ENCODE measurements at regions not wholly inside any gene's neighbourhood (a gene's known extent, or its start where the extent isn't known, plus 50 kb on each side); places are given as distances from the start of the nearest gene placed in this dataset.

DNA sequence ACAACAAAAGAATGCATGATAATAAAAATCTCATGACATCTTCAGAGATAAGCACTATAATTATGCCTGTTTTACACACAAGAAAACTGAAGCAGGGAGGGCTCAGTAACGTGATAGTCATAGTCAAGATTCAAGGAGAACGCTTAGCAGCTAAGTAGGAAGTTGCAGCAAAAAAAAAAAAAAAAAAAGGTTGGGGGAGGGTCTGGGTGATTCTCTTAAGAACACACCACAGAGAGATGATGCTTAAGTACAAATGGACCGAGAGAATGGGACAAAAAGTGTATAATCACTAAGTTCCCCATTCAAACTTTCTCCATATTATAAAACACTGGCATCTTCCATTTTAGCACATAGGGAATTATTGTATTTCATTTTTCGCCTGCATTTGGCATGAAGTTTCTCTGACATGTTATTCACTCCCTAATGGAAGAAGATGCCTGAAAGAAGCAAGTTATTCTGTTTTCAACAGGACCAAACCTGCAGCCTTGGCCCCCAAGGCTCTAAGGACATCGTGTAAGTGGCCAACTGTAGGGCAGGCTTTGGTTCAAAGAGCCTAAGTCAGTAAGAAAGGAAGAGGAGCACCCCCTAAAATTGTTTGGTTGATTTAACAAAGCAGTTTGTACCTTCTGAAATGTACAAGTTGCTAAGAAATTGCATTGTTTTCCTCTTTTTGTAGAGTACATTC is 142.9 kb upstream of the TMPO start:
- DNase-seq (ENCODE audit: low read depth): no peak
- no peak overlapping the region for H3K4me3 ChIP-seq (ENCODE audit: low read length)
- no peak for TF ChIP-seq CTCF (conservative IDR thresholded peaks at IDR 0.05; ENCODE audit: low read length)

GRCh38 chr12:98373025-98373554 is 142.3 kb upstream of the TMPO start:
- TF ChIP-seq CTCF (conservative IDR thresholded peaks at IDR 0.05; ENCODE audit: low read length): peak; percentile 78
- DNase-seq (ENCODE audit: low read depth): peak; percentile 46

DNA sequence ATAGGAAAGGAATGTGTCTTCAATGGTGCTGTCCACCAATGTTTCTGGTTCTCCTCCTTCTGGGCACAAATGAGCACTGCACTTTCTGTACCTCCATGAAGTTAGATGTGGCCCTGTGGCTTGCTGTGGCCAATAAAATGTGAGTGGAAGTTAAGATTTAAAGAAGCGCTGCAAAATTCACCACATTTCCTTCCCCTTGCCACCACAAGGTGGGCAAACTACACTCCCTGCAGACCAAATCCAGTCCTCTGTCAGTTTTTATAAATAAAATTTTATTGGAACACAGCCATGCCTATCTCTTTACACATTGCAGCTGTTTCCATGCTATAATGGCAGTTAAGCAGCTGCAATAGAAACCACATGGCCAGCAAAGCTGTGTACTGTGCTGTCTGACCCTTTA is 141.4 kb upstream of the TMPO start:
- TF ChIP-seq CTCF (conservative IDR thresholded peaks at IDR 0.05; ENCODE audit: low read length): peak; percentile 37

More at GRCh38 chr12:98373025-98373554, 142.3 kb upstream of the TMPO start:
- H3K4me3 ChIP-seq (ENCODE audit: low read length): no peak overlapping the region

DNA sequence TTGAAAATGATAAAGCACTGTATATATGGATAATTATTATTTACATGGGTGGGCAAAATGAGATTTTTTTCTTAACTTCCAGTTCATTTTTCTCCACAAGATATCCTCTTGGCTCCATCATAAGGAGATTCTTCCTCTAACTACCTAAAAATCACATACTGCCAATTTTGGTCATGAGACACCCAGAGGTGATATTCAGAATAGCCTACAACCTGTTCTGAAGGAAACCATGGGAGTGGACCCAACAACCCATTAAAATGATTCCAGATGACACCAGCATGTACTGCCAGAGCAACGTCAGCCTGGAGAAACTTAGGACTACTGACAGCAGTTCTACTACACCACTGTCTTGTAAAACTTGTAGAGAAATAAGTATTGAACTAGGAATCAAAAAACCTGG is 136.3 kb upstream of the TMPO start:
- TF ChIP-seq CTCF (conservative IDR thresholded peaks at IDR 0.05; ENCODE audit: low read length): no peak
- no peak overlapping the region for H3K4me3 ChIP-seq (ENCODE audit: low read length)
- DNase-seq (ENCODE audit: low read depth): no peak

More for the DNA sequence above, 141.4 kb upstream of the TMPO start:
- DNase-seq (ENCODE audit: low read depth): no peak
- H3K4me3 ChIP-seq (ENCODE audit: low read length): no peak overlapping the region

DNA sequence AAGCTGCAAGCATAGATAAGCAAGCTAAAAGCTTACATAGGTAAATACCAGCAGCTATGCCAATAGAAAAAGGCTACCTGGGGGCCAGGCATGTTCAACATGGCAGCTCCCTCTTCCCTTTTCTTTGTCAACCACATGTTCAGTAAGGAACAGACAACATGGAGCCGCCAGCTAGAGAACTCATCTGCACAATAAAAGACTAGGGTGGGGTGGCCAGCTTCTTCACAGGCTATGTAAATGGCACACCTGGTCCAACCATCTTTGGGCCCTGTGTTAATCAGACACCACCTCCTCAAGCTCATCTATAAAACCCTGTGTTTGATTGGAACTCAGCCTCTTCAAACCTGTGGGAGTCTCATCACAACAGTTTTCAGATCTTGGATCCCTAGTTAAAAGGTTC is 129.7 kb upstream of the TMPO start:
- DNase-seq (ENCODE audit: low read depth): no peak
- H3K4me3 ChIP-seq (ENCODE audit: low read length): no peak overlapping the region
- TF ChIP-seq CTCF (conservative IDR thresholded peaks at IDR 0.05; ENCODE audit: low read length): no peak

DNA sequence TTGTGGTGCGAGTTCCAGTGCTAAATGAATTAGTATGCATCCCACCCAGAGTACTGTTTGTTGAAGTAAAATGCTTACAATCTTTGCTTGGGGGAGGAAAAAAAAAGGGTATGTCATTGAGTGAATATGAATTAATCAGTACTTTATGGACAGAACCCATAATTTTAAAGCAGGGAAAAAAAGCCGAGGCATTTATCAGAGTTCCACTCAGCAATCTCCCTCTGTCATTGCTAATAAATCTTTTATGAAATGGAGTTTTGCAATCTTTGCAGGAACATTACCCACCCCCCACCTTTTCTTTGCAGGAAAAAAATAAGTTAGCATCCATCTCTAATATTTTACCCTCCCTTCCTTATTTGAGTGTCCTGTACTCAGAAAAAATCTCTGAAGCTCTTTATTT is 127.9 kb upstream of the TMPO start:
- no peak overlapping the region for H3K4me3 ChIP-seq (ENCODE audit: low read length)
- TF ChIP-seq CTCF (conservative IDR thresholded peaks at IDR 0.05; ENCODE audit: low read length): no peak
- DNase-seq (ENCODE audit: low read depth): no peak

DNA sequence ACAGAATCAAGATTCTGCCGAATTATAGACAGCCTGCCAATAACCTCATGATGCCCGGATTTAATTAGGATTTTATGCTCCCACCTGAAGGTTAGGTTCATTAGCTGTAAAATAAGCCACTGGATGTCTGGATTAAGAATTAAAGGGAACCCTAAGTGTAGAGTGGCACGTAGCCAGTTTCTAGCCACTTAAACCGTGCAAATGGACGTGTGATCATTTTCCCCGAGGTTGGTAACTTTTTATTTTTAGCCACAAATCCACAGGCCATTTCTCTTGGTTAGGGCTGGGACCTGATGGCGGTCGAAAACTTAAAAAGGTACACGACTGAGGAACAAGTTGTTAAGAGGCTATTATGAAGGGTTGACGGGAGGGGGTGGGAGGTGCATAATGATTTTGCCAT is 127.3 kb upstream of the TMPO start:
- DNase-seq (ENCODE audit: low read depth): no peak
- TF ChIP-seq CTCF (conservative IDR thresholded peaks at IDR 0.05; ENCODE audit: low read length): no peak

More for the DNA sequence above, 127.3 kb upstream of the TMPO start:
- H3K4me3 ChIP-seq (ENCODE audit: low read length): no peak overlapping the region

Data from AG10803 (cell line).